ENCODE measurements at regions not wholly inside any gene's neighbourhood (a gene's known extent, or its start where the extent isn't known, plus 50 kb on each side); places are given as distances from the start of the nearest gene placed in this dataset.

DNA sequence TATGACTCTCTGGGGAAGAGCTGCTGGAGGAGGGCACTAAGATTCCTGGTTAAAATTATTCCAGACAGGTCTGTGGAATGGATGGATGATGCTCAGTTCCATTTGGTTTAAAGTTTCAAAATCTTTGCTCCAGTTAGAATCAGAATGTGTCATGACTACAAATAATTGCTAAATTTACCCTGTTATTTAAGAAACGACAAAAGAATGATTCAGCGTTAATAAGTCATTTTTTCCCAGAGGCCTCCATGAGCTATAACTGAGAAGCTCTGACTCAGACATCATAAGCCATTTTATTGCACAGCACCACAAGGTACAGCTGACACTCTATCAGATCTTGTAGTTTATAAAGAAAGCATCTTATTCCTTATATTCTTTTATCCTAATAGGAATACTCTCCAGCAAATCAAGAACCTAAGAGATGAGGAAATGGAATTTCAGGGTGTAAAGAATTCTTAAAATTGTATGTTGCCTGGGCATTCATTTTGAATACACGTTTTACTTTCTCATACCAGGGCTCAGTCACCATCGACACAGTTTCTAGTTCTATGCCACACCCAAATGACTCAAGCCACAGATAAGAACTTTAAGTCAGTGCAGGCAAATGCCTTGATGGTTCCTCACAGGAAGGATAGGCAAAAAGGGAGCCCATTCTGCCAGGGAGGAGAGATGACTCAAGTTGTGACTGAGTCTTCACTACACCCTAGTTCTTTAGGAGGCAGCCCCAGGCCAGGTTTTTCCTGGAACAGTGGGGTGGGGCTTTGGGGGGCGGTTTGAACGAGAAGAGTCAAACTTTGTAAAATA is 636.0 kb downstream of the MMUT start:
- Histone ChIP-seq H3K4me3 (no peak overlapping the region), H3K27me3 (no peaks in the 10 kb centered on the region), H3K9me3 (no peaks in the 10 kb centered on the region), H3K27ac (no peak overlapping the region), H3K4me1 (no peaks in the 10 kb centered on the region), H3K36me3 (no peaks in the 10 kb centered on the region)
- TF ChIP-seq, protein P1, sequence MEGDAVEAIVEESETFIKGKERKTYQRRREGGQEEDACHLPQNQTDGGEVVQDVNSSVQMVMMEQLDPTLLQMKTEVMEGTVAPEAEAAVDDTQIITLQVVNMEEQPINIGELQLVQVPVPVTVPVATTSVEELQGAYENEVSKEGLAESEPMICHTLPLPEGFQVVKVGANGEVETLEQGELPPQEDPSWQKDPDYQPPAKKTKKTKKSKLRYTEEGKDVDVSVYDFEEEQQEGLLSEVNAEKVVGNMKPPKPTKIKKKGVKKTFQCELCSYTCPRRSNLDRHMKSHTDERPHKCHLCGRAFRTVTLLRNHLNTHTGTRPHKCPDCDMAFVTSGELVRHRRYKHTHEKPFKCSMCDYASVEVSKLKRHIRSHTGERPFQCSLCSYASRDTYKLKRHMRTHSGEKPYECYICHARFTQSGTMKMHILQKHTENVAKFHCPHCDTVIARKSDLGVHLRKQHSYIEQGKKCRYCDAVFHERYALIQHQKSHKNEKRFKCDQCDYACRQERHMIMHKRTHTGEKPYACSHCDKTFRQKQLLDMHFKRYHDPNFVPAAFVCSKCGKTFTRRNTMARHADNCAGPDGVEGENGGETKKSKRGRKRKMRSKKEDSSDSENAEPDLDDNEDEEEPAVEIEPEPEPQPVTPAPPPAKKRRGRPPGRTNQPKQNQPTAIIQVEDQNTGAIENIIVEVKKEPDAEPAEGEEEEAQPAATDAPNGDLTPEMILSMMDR (IDR thresholded peaks at IDR 0.05) = no peak
- DNase-seq (no peak), ATAC-seq (no peak)
- intact Hi-C loops (cut with DNase I) = no loop called here

DNA sequence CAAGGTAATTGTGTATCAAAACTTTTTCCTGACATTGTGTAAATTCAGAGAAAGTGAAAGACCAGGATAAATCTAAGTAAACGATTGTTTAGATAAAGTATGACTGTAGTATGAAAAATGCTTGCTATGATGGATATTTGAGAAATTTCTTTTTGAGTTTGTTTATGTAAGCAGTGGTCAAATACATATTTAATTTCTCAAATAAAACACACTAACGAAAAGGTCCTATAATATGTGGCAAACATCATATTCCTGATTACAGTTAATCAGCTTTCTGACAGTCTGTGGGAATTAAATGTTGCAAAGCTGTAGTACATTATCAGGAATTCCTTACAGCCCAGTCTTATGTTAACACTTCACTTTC is 636.9 kb downstream of the MMUT start:
- Histone ChIP-seq H3K9me3 (no peaks in the 10 kb centered on the region), H3K36me3 (no peaks in the 10 kb centered on the region), H3K4me1 (no peaks in the 10 kb centered on the region), H3K27me3 (no peaks in the 10 kb centered on the region), H3K4me3 (no peak overlapping the region), H3K27ac (no peak overlapping the region)
- TF ChIP-seq, protein P1 (IDR thresholded peaks at IDR 0.05) = no peak
- DNase-seq (no peak), ATAC-seq (no peak)
- intact Hi-C loops (cut with DNase I) = no loop called here

DNA sequence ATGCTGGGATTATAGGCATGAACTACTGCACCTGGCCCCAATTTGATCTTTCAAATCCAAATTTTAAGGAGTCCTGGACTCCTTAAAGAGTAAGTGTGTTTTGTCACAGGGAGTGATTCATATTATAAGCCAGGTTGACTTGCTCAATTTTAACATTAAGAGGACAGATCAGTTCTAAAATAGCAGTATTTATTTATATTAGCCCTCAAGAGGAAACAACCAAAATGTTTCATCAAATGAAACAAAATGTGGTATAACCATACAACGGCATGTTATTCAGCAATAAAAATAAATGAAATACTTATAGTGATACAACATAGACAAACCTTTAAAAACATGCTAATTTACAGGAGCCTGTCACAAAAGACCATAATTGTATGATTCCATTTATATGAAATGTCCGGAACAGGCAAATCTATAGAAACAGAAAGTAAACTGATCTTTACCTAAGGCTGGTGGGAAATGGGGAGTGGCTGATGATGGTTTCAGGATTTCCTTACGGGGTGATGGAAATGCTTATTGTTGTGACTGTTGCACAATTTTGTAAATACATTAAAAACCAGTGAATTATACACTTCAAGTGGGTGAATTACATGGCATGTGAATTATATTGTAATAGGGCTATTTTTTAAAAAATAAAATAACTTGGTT is 637.4 kb downstream of the MMUT start:
- Histone ChIP-seq H3K27me3 (no peaks in the 10 kb centered on the region), H3K4me3 (no peak overlapping the region), H3K9me3 (no peaks in the 10 kb centered on the region), H3K4me1 (no peaks in the 10 kb centered on the region), H3K27ac (no peak overlapping the region), H3K36me3 (no peaks in the 10 kb centered on the region)
- intact Hi-C loops (cut with DNase I) = no loop called here
- TF ChIP-seq, protein P1 (IDR thresholded peaks at IDR 0.05) = no peak
- DNase-seq = no peak
- no peak for ATAC-seq

DNA sequence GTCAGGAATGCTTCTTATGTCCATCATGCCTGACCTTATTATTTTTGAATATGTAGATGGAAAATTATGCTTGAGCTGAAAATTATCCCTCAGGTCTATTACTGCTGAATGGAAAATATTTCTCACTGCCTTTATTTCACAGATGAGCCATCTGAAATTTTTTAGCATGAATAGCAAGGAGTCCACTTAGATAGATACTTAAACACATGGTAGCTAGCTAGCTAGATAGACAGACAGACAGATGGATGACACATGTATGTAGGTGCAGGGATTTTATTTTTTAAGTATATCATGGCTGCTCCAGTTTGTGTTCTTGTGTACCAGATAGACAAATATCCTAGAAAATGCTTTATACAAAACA is 645.0 kb downstream of the MMUT start:
- H3K4me1 ChIP-seq = no peaks in the 10 kb centered on the region
- no peak for ATAC-seq
- H3K36me3 ChIP-seq = no peaks in the 10 kb centered on the region
- DNase-seq = no peak
- no peak overlapping the region for H3K4me3 ChIP-seq
- no peaks in the 10 kb centered on the region for H3K9me3 ChIP-seq
- no peak overlapping the region for H3K27ac ChIP-seq
- TF ChIP-seq, protein P1 (IDR thresholded peaks at IDR 0.05) = no peak
- H3K27me3 ChIP-seq = no peaks in the 10 kb centered on the region
- intact Hi-C loops (cut with DNase I) = no loop called here

DNA sequence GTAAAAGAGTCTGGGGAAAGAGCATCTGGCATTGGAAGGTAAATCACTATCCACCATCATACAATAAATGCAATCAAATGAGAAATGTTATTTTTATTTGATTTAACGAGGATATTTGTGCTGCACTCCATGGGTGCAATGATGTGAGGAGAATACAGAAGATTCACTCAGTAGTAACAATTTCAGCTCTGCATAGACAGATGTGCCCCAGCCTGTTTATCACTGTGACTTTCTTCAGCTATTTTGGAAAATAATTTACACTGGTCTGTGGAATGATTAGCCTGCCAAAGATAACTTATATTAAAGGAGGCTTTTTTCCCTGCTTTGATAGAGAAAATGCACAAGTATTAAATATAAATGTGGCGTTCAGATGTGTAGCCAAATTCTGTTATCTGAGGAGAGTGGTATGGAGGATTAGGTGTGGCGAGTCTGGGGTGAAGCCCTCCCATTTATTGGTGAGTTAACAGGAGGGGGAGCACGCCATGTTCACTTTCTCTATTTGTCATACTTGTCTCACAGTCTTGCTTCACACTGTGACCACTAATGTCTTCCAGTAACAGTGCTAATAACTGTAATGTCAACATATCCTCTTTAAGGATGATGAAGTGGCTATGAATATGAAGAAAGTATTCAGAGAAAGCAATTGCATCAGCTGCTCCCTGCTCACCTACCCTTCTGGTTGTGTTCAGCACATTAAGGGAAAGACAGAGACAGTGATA is 645.6 kb downstream of the MMUT start:
- Histone ChIP-seq H3K9me3 (no peaks in the 10 kb centered on the region), H3K4me1 (no peaks in the 10 kb centered on the region), H3K36me3 (no peaks in the 10 kb centered on the region), H3K27me3 (no peaks in the 10 kb centered on the region), H3K27ac (no peak overlapping the region), H3K4me3 (no peak overlapping the region)
- ATAC-seq = no peak
- no peak for DNase-seq
- intact Hi-C loops (cut with DNase I) = no loop called here
- TF ChIP-seq, protein P1 (IDR thresholded peaks at IDR 0.05) = no peak
